DMS153 (cell line): ENCODE measurements at regions not wholly inside any gene's neighbourhood (a gene's known extent, or its start where the extent isn't known, plus 50 kb on each side); places are given as distances from the start of the nearest gene placed in this dataset.

ENCODE experiments used
- DNase-seq: peaks from one replicate; lab custom pipeline; 2025; lab: John Stamatoyannopoulos, UW

GRCh38 chr10:2188371-2188770 lies 451.0 kb upstream of the ADARB2 start:
- DNase-seq, result no peak

- DNase-seq, result no peak
These were observed 436.0 kb upstream of the ADARB2 start for GRCh38 chr10:2173327-2173726.

GRCh38 chr10:2165771-2166460 lies 428.6 kb upstream of the ADARB2 start:
- no peak for DNase-seq

GRCh38 chr10:2150288-2150687 lies 413.0 kb upstream of the ADARB2 start:
- DNase-seq, result no peak

GRCh38 chr10:2145926-2146478 lies 408.7 kb upstream of the ADARB2 start:
- DNase-seq, result no peak

- no peak for DNase-seq
These were observed 408.2 kb upstream of the ADARB2 start for GRCh38 chr10:2145491-2145890.

GRCh38 chr10:2144584-2144983 lies 407.3 kb upstream of the ADARB2 start:
- no peak for DNase-seq

- no peak for DNase-seq
These were observed 406.0 kb upstream of the ADARB2 start for GRCh38 chr10:2143213-2143835.

GRCh38 chr10:2139746-2140145 lies 402.4 kb upstream of the ADARB2 start:
- no peak for DNase-seq

- DNase-seq, result peak; percentile 6
These were observed 400.3 kb upstream of the ADARB2 start for GRCh38 chr10:2137549-2138174.

- no peak for DNase-seq
These were observed 393.5 kb upstream of the ADARB2 start for GRCh38 chr10:2130705-2131305.

GRCh38 chr10:2128991-2129390 lies 391.7 kb upstream of the ADARB2 start:
- DNase-seq, result no peak

GRCh38 chr10:2124135-2124534 lies 386.8 kb upstream of the ADARB2 start:
- DNase-seq, result no peak

GRCh38 chr10:2122431-2123124 lies 385.3 kb upstream of the ADARB2 start:
- no peak for DNase-seq

- DNase-seq, result no peak
These were observed 384.6 kb upstream of the ADARB2 start for GRCh38 chr10:2121929-2122328.

GRCh38 chr10:2121315-2121714 lies 384.0 kb upstream of the ADARB2 start:
- DNase-seq, result no peak

GRCh38 chr10:2120746-2121145 lies 383.4 kb upstream of the ADARB2 start:
- no peak for DNase-seq

GRCh38 chr10:2119316-2119715 lies 382.0 kb upstream of the ADARB2 start:
- DNase-seq, result no peak

GRCh38 chr10:2118201-2118600 lies 380.9 kb upstream of the ADARB2 start:
- DNase-seq, result no peak

- DNase-seq, result no peak
These were observed 380.3 kb upstream of the ADARB2 start for GRCh38 chr10:2117641-2118040.

- no peak for DNase-seq
These were observed 374.6 kb upstream of the ADARB2 start for GRCh38 chr10:2111965-2112364.

- DNase-seq, result no peak
These were observed 371.2 kb upstream of the ADARB2 start for GRCh38 chr10:2108496-2108895.
